ENCODE measurements at regions not wholly inside any gene's neighbourhood (a gene's known extent, or its start where the extent isn't known, plus 50 kb on each side); places are given as distances from the start of the nearest gene placed in this dataset.

GRCh38 chr2:71816815-71817214, 330.8 kb downstream of the CYP26B1 start:
- H3K4me3 ChIP-seq (replicated peaks; ENCODE audit: insufficient read depth, low read length) = no peak overlapping the region
- H3K27me3 ChIP-seq (ENCODE audit: insufficient read depth, poor library complexity, severe bottlenecking) = peaks cover 4% of the 10 kb centered on the region
- no peak for DNase-seq (ENCODE audit: low read depth in 1 of 2, low spot score in 1 of 2)
- no peak overlapping the region for H3K27ac ChIP-seq (replicated peaks)
- TF ChIP-seq REST (IDR thresholded peaks at IDR 0.05; ENCODE audit: insufficient replicate concordance, low read depth) (no peak), GABPA (IDR thresholded peaks at IDR 0.05; ENCODE audit: low read depth) (no peak), SPI1 (IDR thresholded peaks at IDR 0.05; ENCODE audit: borderline replicate concordance, low read depth) (no peak), POLR2AphosphoS5 (IDR thresholded peaks at IDR 0.05; ENCODE audit: low read depth) (no peak), CTCF (IDR thresholded peaks at IDR 0.05; ENCODE audit: insufficient read depth, low read length) (no peak)

- Histone ChIP-seq H3K27me3 (ENCODE audit: insufficient read depth, poor library complexity, severe bottlenecking) (peaks cover 4% of the 10 kb centered on the region), H3K4me3 (replicated peaks; ENCODE audit: insufficient read depth, low read length) (no peak overlapping the region), H3K27ac (replicated peaks) (no peak overlapping the region)
- TF ChIP-seq SPI1 (IDR thresholded peaks at IDR 0.05; ENCODE audit: borderline replicate concordance, low read depth) (no peak), CTCF (IDR thresholded peaks at IDR 0.05; ENCODE audit: insufficient read depth, low read length) (no peak), GABPA (IDR thresholded peaks at IDR 0.05; ENCODE audit: low read depth) (no peak), POLR2AphosphoS5 (IDR thresholded peaks at IDR 0.05; ENCODE audit: low read depth) (no peak), REST (IDR thresholded peaks at IDR 0.05; ENCODE audit: insufficient replicate concordance, low read depth) (no peak)
- no peak for DNase-seq (ENCODE audit: low read depth in 1 of 2, low spot score in 1 of 2)
These were observed 331.8 kb downstream of the CYP26B1 start for GRCh38 chr2:71815701-71816474.

- Histone ChIP-seq H3K27ac (replicated peaks) (no peak overlapping the region), H3K4me3 (replicated peaks; ENCODE audit: insufficient read depth, low read length) (no peak overlapping the region), H3K27me3 (ENCODE audit: insufficient read depth, poor library complexity, severe bottlenecking) (peaks cover 4% of the 10 kb centered on the region)
- TF ChIP-seq CTCF (IDR thresholded peaks at IDR 0.05; ENCODE audit: insufficient read depth, low read length) (no peak), GABPA (IDR thresholded peaks at IDR 0.05; ENCODE audit: low read depth) (no peak), POLR2AphosphoS5 (IDR thresholded peaks at IDR 0.05; ENCODE audit: low read depth) (no peak), SPI1 (IDR thresholded peaks at IDR 0.05; ENCODE audit: borderline replicate concordance, low read depth) (no peak), REST (IDR thresholded peaks at IDR 0.05; ENCODE audit: insufficient replicate concordance, low read depth) (no peak)
- DNase-seq (ENCODE audit: low read depth in 1 of 2, low spot score in 1 of 2) = no peak
These were observed 332.8 kb downstream of the CYP26B1 start for GRCh38 chr2:71814885-71815284.

Data from HL-60 (cell line).